22Rv1 (cell line): ENCODE measurements at regions not wholly inside any gene's neighbourhood (a gene's known extent, or its start where the extent isn't known, plus 50 kb on each side); places are given as distances from the start of the nearest gene placed in this dataset.

Experiments used
- CTCF ChIP-seq: fragments of 450-650 bp; IDR thresholded peaks from 2 replicates; pipeline ENCODE4 v1.5.1; 2017; ENCODE audit warnings: mild to moderate bottlenecking
- ZFX ChIP-seq: fragments of 450-650 bp; IDR thresholded peaks from 2 replicates; pipeline ENCODE4 v1.6.1; 2017; ENCODE audit warnings: antibody characterized with exemption, borderline replicate concordance

GRCh38 chr2:181231886-181232621, 225.1 kb upstream of the ITGA4 start:
- no peak for TF ChIP-seq CTCF
- TF ChIP-seq ZFX = no peak
